Activated naive CD4-positive, alpha-beta T cell treated with anti-CD3 and anti-CD28 coated beads, Interleukin-2, amount 50 U/mL, for 72 hours (primary cell): ENCODE measurements at regions not wholly inside any gene's neighbourhood (a gene's known extent, or its start where the extent isn't known, plus 50 kb on each side); places are given as distances from the start of the nearest gene placed in this dataset.
"Not testable (repeated sequence)": the region's sequence is repeated elsewhere in the genome, so short reads cannot be mapped to it uniquely, and the experiment has no call there.

Experiments used
- ATAC-seq, 2 donors: fragments of 150-1000 bp; cut with Tn5 transposase; 2 replicates each; pipeline ENCODE4 v1.10.0; 2021; ENCODE audit warnings: mild to moderate bottlenecking in 2 of 2, moderate library complexity in 2 of 2
- DNase-seq, 2 donors: peaks; one replicate each; pipeline ENCODE4 v3.0.0; 2021 to 2022; ENCODE audit warnings: low spot score in 2 of 2
- H3K27ac Mint-ChIP-seq, 2 donors: one replicate each; pipeline ENCODE4 v1.8.0; 2022; ENCODE audit warnings: mild to moderate bottlenecking in 2 of 2, mixed read lengths in 2 of 2
- H3K36me3 Mint-ChIP-seq, 2 donors: one replicate each; pipeline ENCODE4 v1.8.0; 2022; ENCODE audit warnings: mixed read lengths in 2 of 2
- H3K9me3 Mint-ChIP-seq, 2 donors: one replicate each; pipeline ENCODE4 v1.8.0; 2022; ENCODE audit warnings: mixed read lengths in 2 of 2

DNA sequence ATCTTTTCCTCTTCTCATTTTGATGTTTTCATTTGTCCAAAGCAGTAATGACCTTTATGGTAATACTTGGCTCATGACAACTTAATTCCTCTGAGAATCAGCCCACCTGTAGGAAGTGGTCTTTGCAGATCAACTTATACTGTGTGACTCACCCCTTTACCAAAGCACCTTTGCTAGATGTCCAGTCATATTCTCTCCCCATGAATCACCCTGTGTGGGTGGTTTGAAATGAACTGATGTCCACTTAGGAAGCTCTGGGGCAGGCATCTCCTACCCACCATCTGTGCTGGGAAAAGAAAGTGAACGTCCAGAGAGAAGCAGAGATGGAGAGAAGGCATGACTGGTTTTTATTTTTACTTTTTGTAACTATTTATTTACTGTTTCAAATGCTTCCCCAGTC, 410.3 kb downstream of the KIF20B start:
- Mint-ChIP-seq H3K36me3 (no peaks in the 10 kb centered on the region), H3K27ac (no peak overlapping the region), H3K9me3 (peaks cover 5 to 12% of the 10 kb centered on the region in 2 donors)
- DNase-seq (no peak), ATAC-seq (no peak)

- no peaks in the 10 kb centered on the region for H3K36me3 Mint-ChIP-seq
- H3K27ac Mint-ChIP-seq = no peak overlapping the region
- ATAC-seq = no peak
- no peak for DNase-seq
- H3K9me3 Mint-ChIP-seq = peaks cover 6 to 11% of the 10 kb centered on the region in 2 donors
Observed at GRCh38 chr10:90112681-90113080, 411.3 kb downstream of the KIF20B start.

- H3K27ac Mint-ChIP-seq, ATAC-seq, H3K36me3 Mint-ChIP-seq, DNase-seq, H3K9me3 Mint-ChIP-seq: not testable (repeated sequence)
Observed at GRCh38 chr10:90118567-90118966, 417.2 kb downstream of the KIF20B start.

GRCh38 chr10:90119631-90120280, 418.4 kb downstream of the KIF20B start:
- H3K27ac Mint-ChIP-seq, DNase-seq, H3K9me3 Mint-ChIP-seq, ATAC-seq, H3K36me3 Mint-ChIP-seq: not testable (repeated sequence)

DNA sequence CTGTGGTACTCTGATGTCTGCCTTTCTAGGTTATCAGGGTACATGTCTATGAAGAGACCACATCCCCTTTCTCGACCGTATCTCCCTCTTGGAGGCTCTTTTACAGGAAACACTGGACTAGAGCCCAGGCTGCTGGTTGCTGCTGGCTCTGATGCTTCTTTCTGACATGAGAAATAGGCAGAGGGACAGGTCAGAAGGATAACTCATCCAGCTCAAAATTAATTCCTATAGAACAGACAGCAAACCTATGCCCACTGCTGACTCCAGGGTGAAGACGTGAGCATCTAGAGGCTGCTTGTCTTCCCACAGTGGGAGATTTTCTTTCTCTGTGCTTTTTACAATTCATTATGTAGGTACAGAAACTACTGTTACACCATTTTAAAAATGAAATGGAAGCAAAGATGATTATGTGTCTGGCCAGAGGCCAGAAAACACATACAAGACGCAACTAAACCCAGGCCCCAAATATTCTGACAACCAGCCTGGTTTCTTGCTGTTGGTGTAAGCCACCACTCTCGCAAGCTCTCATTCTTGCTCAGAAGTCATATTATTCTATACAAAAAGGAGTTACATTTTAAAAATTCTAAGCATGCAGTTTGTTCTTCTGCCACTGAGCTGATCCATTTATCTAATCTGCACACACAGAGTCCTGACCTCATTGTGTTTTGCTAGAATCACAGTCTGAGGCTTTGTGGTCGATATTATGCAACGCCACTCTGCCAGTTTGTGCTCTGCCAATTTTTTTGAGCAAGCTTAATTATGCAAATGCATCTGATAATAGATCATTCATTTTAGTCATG, 424.3 kb downstream of the KIF20B start:
- no peak overlapping the region for H3K27ac Mint-ChIP-seq
- DNase-seq (no peak), ATAC-seq (no peak)
- H3K36me3 Mint-ChIP-seq = no peaks in the 10 kb centered on the region
- peaks cover under 1 to 1% of the 10 kb centered on the region in 2 donors for H3K9me3 Mint-ChIP-seq

DNA sequence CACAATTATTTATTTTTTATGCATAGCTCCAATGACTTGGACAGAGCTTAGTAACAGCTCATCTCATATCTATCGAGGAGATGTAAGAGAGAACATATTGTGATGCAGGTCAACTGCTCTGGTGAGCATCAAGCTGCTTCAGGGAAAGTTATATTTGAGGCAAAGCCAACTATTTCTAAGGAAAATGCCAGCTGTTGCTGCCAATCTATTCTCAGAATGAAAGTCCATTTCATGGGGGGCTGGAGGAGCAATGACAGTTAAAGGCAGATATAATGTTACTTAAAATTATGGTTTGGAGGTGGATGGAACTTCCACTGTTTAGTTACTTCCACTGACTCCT, 424.8 kb downstream of the KIF20B start:
- Mint-ChIP-seq H3K9me3 (peaks cover 4% of the 10 kb centered on the region in 2 donors), H3K36me3 (no peaks in the 10 kb centered on the region), H3K27ac (no peak overlapping the region)
- DNase-seq (no peak), ATAC-seq (no peak)

DNA sequence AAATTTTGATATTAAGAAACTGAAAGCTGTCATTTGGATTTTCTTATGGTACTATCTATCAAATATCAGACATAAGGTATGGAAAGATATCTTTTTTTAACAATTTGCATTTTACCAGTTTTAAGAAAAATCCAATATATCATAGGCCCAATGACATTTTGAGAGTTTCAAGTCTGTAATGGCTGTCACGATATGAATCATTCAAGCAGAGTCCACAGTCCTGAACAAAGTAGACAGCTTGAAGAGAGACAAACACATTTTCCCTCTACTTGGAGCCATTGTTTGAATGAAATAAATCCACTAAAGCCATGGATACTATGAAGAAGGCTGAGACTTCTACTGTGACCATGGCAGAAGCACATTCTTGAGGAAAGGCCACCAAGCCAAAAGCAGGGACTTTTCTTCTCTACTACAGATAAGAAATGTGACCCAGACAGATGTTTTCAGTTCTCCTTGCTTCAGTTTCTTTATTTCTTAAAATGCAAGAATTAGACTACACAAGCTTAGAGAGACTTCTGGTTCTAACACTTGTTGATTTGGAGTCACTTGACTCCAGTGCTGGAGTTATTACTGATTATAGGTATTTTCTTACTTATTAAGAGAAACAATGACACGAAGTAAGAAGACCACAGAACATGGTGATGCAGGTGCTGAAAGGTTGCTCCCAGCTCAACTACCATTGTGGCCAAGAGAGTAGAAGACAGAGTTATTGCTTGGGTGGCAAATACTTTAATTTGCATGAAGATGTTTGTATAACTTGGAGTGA, 429.1 kb downstream of the KIF20B start:
- DNase-seq = no peak
- peaks cover 4 to 14% of the 10 kb centered on the region in 2 donors for H3K9me3 Mint-ChIP-seq
- no peak overlapping the region for H3K27ac Mint-ChIP-seq
- peaks cover under 1% of the 10 kb centered on the region in 2 donors for H3K36me3 Mint-ChIP-seq
- ATAC-seq = no peak

GRCh38 chr10:90133606-90134005, 432.2 kb downstream of the KIF20B start:
- Mint-ChIP-seq H3K36me3 (peaks cover 18 to 22% of the 10 kb centered on the region in 2 donors), H3K9me3 (peaks cover 13 to 33% of the 10 kb centered on the region in 2 donors), H3K27ac (no peak overlapping the region)
- ATAC-seq (no peak), DNase-seq (no peak)

DNA sequence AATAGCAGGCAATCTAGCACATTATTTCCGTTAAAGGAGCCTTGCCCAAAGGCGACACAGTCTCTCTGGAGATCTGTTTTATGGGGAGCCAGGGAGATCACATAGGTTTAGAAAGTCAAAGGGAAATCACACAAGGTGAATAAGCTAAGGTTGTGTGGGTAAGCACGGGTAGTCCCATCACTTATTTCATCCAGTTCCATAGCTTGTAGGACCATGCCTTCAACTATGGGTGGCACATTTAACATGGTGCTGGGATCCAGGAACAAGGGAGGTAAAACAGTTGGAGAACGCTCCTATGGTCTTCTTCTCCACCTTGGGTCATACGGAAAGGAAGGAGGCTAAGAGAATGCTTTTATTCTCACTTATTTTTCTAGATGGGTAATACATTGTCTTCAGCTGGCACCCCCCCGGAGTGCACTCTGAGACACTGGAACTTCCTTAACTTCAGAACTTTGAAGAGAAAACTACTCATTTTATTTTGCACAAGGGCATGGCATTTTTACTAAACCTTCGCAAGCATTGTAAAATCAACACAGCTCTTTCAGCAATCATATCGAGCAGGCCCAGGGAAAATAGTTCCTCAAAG, 435.4 kb downstream of the KIF20B start:
- Mint-ChIP-seq H3K9me3 (peaks cover 18 to 35% of the 10 kb centered on the region in 2 donors), H3K36me3 (peaks cover 18 to 26% of the 10 kb centered on the region in 2 donors), H3K27ac (no peak overlapping the region)
- DNase-seq = peak in 1 of 2 donors; percentile 15
- ATAC-seq = no peak

GRCh38 chr10:90138844-90139243, 437.5 kb downstream of the KIF20B start:
- peak in 1 of 2 donors; percentile 4 for DNase-seq
- H3K27ac Mint-ChIP-seq = no peak overlapping the region
- peaks cover 18 to 26% of the 10 kb centered on the region in 2 donors for H3K36me3 Mint-ChIP-seq
- ATAC-seq = no peak
- H3K9me3 Mint-ChIP-seq = peaks cover 18 to 36% of the 10 kb centered on the region in 2 donors

GRCh38 chr10:90141791-90142190, 440.4 kb downstream of the KIF20B start:
- no peak for DNase-seq
- no peak for ATAC-seq

GRCh38 chr10:90143937-90144336, 442.5 kb downstream of the KIF20B start:
- DNase-seq = no peak
- H3K27ac Mint-ChIP-seq = no peak overlapping the region
- H3K36me3 Mint-ChIP-seq = peaks cover 0 to 4% of the 10 kb centered on the region in 2 donors
- peaks cover 9 to 13% of the 10 kb centered on the region in 2 donors for H3K9me3 Mint-ChIP-seq
- ATAC-seq = no peak

More at GRCh38 chr10:90141791-90142190, 440.4 kb downstream of the KIF20B start:
- no peak overlapping the region for H3K27ac Mint-ChIP-seq
- H3K36me3 Mint-ChIP-seq = peaks cover 5 to 13% of the 10 kb centered on the region in 2 donors
- peaks cover 9 to 20% of the 10 kb centered on the region in 2 donors for H3K9me3 Mint-ChIP-seq

GRCh38 chr10:90148116-90148855, 446.9 kb downstream of the KIF20B start:
- no peaks in the 10 kb centered on the region for H3K36me3 Mint-ChIP-seq
- H3K9me3 Mint-ChIP-seq = peaks cover 0 to 8% of the 10 kb centered on the region in 2 donors
- DNase-seq = no peak
- no peak overlapping the region for H3K27ac Mint-ChIP-seq
- no peak for ATAC-seq

GRCh38 chr10:90149563-90149962, 448.2 kb downstream of the KIF20B start:
- no peak for ATAC-seq
- Mint-ChIP-seq H3K36me3 (no peaks in the 10 kb centered on the region), H3K27ac (no peak overlapping the region), H3K9me3 (peaks cover 0 to 8% of the 10 kb centered on the region in 2 donors)
- no peak for DNase-seq

- DNase-seq = no peak
- Mint-ChIP-seq H3K36me3 (no peaks in the 10 kb centered on the region), H3K27ac (no peak overlapping the region), H3K9me3 (peaks cover 0 to 7% of the 10 kb centered on the region in 2 donors)
- no peak for ATAC-seq
Observed at GRCh38 chr10:90162271-90162853, 461.0 kb downstream of the KIF20B start.
